K562 (cell line): ENCODE measurements at regions not wholly inside any gene's neighbourhood (a gene's known extent, or its start where the extent isn't known, plus 50 kb on each side); places are given as distances from the start of the nearest gene placed in this dataset.

Experiments used
- BRD9 ChIP-seq: fragments of 450-650 bp; IDR thresholded peaks from 2 replicates; pipeline ENCODE4 v1.6.1; 2018; ENCODE audit warnings: low read depth; ENCODE audit not compliant: partially characterized antibody
- CEBPB ChIP-seq: fragments of 450-650 bp; IDR thresholded peaks from 2 replicates; pipeline ENCODE4 v1.6.1; 2016; ENCODE audit warnings: missing genetic modification characterization, missing compliant biosample characterization
- MED1 ChIP-seq: sonication (generic); formaldehyde crosslinking; IDR thresholded peaks from 2 replicates; pipeline ENCODE4 v1.8.1; 2023; ENCODE audit warnings: missing genetic modification reagents, borderline replicate concordance
- NR2C2 ChIP-seq, 2 experiments: fragments of 200-800 bp in 1 of 2; sonication (Bioruptor generic) in 1 of 2; sonication (generic) in 1 of 2; formaldehyde crosslinking in 1 of 2; IDR thresholded peaks; 2 replicates each; pipeline versions ENCODE4 v1.6.1 to v1.8.0; 2016 to 2022; ENCODE audit warnings: mild to moderate bottlenecking in 1 of 2, missing compliant biosample characterization in 1 of 2, missing genetic modification characterization in 1 of 2, missing genetic modification reagents in 1 of 2
- TFE3 ChIP-seq: fragments of 450-650 bp; formaldehyde crosslinking; IDR thresholded peaks from 2 replicates; pipeline ENCODE4 v1.4.0; 2020; ENCODE audit warnings: mild to moderate bottlenecking, mixed read lengths
- TF ChIP-seq, protein P1 (sequence below), 3 experiments: IDR thresholded peaks in 2 of 3; conservative IDR thresholded peaks in 1 of 3; 2 replicates each; pipeline ENCODE4 v1.5.1; 2011 to 2012; ENCODE audit warnings: low read length in 3 of 3, mild to moderate bottlenecking in 3 of 3, control low read depth in 2 of 3, improper control_type of control experiment in 1 of 3, inconsistent platforms in 1 of 3, low read depth in 1 of 3, mixed read lengths in 1 of 3, moderate library complexity in 1 of 3; ENCODE audit not compliant: insufficient read depth in 2 of 3
- TF ChIP-seq, protein P2 (sequence below): sonication (generic); formaldehyde crosslinking; IDR thresholded peaks from 2 replicates; pipeline ENCODE4 v1.9.0; 2022; ENCODE audit warnings: mild to moderate bottlenecking, missing genetic modification reagents

GRCh38 chr12:76631741-76632140 lies 72.2 kb upstream of the OSBPL8 start:
- no peak for TF ChIP-seq TFE3 (CRISPR knock-in tag)
- TF ChIP-seq BRD9: no peak
- no peak for TF ChIP-seq CEBPB (tag)
- no peak for TF ChIP-seq NR2C2 (CRISPR knock-in tag; IDR thresholded peaks at IDR 0.05)
- no peak for TF ChIP-seq NR2C2 (tag; IDR thresholded peaks at IDR 0.05)
- TF ChIP-seq, protein P1, sequence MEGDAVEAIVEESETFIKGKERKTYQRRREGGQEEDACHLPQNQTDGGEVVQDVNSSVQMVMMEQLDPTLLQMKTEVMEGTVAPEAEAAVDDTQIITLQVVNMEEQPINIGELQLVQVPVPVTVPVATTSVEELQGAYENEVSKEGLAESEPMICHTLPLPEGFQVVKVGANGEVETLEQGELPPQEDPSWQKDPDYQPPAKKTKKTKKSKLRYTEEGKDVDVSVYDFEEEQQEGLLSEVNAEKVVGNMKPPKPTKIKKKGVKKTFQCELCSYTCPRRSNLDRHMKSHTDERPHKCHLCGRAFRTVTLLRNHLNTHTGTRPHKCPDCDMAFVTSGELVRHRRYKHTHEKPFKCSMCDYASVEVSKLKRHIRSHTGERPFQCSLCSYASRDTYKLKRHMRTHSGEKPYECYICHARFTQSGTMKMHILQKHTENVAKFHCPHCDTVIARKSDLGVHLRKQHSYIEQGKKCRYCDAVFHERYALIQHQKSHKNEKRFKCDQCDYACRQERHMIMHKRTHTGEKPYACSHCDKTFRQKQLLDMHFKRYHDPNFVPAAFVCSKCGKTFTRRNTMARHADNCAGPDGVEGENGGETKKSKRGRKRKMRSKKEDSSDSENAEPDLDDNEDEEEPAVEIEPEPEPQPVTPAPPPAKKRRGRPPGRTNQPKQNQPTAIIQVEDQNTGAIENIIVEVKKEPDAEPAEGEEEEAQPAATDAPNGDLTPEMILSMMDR (IDR thresholded peaks at IDR 0.05 in 2 of 3, conservative IDR thresholded peaks at IDR 0.05 in 1 of 3; ENCODE audit: insufficient read depth in 2 of 3, low read depth in 1 of 3, low read length in 3 of 3): no peak
- TF ChIP-seq, protein P2, sequence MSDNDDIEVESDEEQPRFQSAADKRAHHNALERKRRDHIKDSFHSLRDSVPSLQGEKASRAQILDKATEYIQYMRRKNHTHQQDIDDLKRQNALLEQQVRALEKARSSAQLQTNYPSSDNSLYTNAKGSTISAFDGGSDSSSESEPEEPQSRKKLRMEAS (CRISPR knock-in tag): no peak
- no peak for TF ChIP-seq MED1 (CRISPR knock-in tag)
